Endodermal cell (in vitro differentiated cells): ENCODE measurements at regions not wholly inside any gene's neighbourhood (a gene's known extent, or its start where the extent isn't known, plus 50 kb on each side); places are given as distances from the start of the nearest gene placed in this dataset.

Experiments
- DNase-seq: peaks from one replicate; pipeline ENCODE4 v3.0.0-alpha.2; 2017
- H3K27ac ChIP-seq: 2 replicates; pipeline ENCODE4 v1.5.1; 2013; ENCODE audit warnings: mild to moderate bottlenecking, low read depth, low read length, moderate library complexity
- H3K27me3 ChIP-seq: 2 replicates; pipeline ENCODE4 v1.6.1; 2013; ENCODE audit warnings: mild to moderate bottlenecking, low read length, moderate library complexity; ENCODE audit not compliant: insufficient read depth, control insufficient read depth, poor library complexity, severe bottlenecking
- H3K36me3 ChIP-seq: 2 replicates; pipeline ENCODE4 v1.7.0; 2013; ENCODE audit warnings: mild to moderate bottlenecking, low read length, moderate library complexity; ENCODE audit not compliant: control insufficient read depth, insufficient read depth
- H3K4me1 ChIP-seq: one replicate; pipeline ENCODE4 v1.7.0; 2013; ENCODE audit warnings: low read length; ENCODE audit not compliant: control insufficient read depth, insufficient read depth
- H3K4me3 ChIP-seq: 2 replicates; pipeline ENCODE4 v1.5.1; 2013; ENCODE audit warnings: mild to moderate bottlenecking, low read length, moderate library complexity
- H3K9ac ChIP-seq: 2 replicates; pipeline ENCODE4 v1.6.1; 2013; ENCODE audit warnings: mild to moderate bottlenecking, low read length, moderate library complexity; ENCODE audit not compliant: poor library complexity, severe bottlenecking; ENCODE audit errors: extremely low read depth
- H3K9me3 ChIP-seq: 2 replicates; pipeline ENCODE4 v1.6.1; 2013; ENCODE audit warnings: mild to moderate bottlenecking, low read length, moderate library complexity; ENCODE audit not compliant: control insufficient read depth
- H3K27ac Mint-ChIP-seq: 2 replicates; pipeline ENCODE4 v1.8.0; 2020; ENCODE audit warnings: mixed read lengths
- H3K27me3 Mint-ChIP-seq: 2 replicates; pipeline ENCODE4 v1.8.0; 2021; ENCODE audit warnings: mild to moderate bottlenecking, mixed read lengths; ENCODE audit not compliant: insufficient read depth
- H3K36me3 Mint-ChIP-seq: 2 replicates; pipeline ENCODE4 v1.8.0; 2020; ENCODE audit warnings: low read depth, mixed read lengths
- H3K4me1 Mint-ChIP-seq: 2 replicates; pipeline ENCODE4 v1.8.0; 2020; ENCODE audit warnings: mixed read lengths
- H3K4me3 Mint-ChIP-seq: 2 replicates; pipeline ENCODE4 v1.8.0; 2020; ENCODE audit warnings: mild to moderate bottlenecking, moderate library complexity, mixed read lengths
- H3K9me3 Mint-ChIP-seq: 2 replicates; pipeline ENCODE4 v1.8.0; 2020; ENCODE audit warnings: mild to moderate bottlenecking, mixed read lengths
- WGBS, 2 experiments: methylation state at CpG; one replicate each; pipeline versions ENCODE4 v1.1.5 to v1.1.7; 2013; ENCODE audit warnings: missing lambda C conversion rate in 2 of 2, mixed read lengths in 1 of 2; ENCODE audit not compliant: insufficient coverage in 1 of 2, insufficient read length in 1 of 2; 5-methylcytosine and 5-hydroxymethylcytosine counted together
- TF ChIP-seq, protein P1 (sequence below): fragments of 200-600 bp; sonication (generic); conservative IDR thresholded peaks from 2 replicates; pipeline ENCODE4 v1.5.0; 2021; ENCODE audit warnings: antibody characterized with exemption, mild to moderate bottlenecking

DNA sequence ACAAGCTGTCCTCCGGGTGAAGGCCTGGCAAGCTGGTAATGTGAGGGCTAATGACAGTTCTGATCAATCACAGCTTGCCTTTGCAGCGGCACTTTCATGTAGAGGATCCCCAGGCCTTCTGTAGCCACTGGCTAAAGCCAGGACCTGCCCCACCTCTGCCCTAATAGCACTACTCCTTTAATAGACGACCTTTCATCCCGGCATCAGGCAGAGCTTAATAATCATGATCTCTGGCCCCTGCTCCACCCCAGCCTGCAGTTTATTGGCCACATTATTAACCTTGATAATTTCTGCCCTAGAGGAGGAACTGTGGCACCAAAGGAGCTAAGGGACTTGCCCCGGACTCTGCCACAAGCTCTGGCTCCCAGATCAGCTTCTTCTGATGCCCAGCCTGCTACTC lies 142.3 kb upstream of the TBX3 start:
- Mint-ChIP-seq H3K4me1 (no peaks in the 10 kb centered on the region), H3K4me3 (no peak overlapping the region), H3K36me3 (no peaks in the 10 kb centered on the region), H3K27me3 (peaks cover 4% of the 10 kb centered on the region), H3K27ac (no peak overlapping the region), H3K9me3 (no peaks in the 10 kb centered on the region)
- no peaks in the 10 kb centered on the region for H3K4me1 ChIP-seq
- TF ChIP-seq, protein P1, sequence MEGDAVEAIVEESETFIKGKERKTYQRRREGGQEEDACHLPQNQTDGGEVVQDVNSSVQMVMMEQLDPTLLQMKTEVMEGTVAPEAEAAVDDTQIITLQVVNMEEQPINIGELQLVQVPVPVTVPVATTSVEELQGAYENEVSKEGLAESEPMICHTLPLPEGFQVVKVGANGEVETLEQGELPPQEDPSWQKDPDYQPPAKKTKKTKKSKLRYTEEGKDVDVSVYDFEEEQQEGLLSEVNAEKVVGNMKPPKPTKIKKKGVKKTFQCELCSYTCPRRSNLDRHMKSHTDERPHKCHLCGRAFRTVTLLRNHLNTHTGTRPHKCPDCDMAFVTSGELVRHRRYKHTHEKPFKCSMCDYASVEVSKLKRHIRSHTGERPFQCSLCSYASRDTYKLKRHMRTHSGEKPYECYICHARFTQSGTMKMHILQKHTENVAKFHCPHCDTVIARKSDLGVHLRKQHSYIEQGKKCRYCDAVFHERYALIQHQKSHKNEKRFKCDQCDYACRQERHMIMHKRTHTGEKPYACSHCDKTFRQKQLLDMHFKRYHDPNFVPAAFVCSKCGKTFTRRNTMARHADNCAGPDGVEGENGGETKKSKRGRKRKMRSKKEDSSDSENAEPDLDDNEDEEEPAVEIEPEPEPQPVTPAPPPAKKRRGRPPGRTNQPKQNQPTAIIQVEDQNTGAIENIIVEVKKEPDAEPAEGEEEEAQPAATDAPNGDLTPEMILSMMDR: no peak
- no peak overlapping the region for H3K4me3 ChIP-seq
- H3K36me3 ChIP-seq: no peaks in the 10 kb centered on the region
- no peak overlapping the region for H3K9ac ChIP-seq
- H3K9me3 ChIP-seq: no peaks in the 10 kb centered on the region
- no peaks in the 10 kb centered on the region for H3K27me3 ChIP-seq
- WGBS, 2 experiments: 90 to 100% methylated on average over 3 to 5 of the region's 5 CpGs
- DNase-seq: no peak
- H3K27ac ChIP-seq: no peak overlapping the region

DNA sequence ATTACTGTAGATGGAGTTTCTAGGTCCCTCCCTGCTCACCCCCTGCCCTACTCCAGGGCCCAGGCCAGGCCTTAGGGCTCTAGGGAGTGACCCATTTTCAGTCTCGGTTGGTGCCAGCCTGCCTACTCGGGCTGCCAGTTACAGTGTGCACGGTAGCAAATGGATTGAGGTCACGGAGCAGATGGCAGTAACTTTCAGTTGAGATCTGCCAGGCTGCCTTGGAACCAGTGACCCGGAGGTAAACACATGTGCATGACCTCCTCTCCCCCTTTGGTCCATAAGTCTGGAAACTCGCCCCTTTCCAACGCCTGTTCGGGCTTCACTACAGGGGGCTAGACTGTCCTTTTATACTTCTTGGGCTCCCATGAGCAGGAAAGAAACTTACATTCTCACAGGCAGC lies 139.7 kb upstream of the TBX3 start:
- no peak overlapping the region for H3K9ac ChIP-seq
- no peaks in the 10 kb centered on the region for H3K4me1 ChIP-seq
- no peaks in the 10 kb centered on the region for H3K4me1 Mint-ChIP-seq
- TF ChIP-seq, protein P1: no peak
- no peak overlapping the region for H3K27ac ChIP-seq
- H3K27me3 Mint-ChIP-seq: peaks cover 4% of the 10 kb centered on the region
- no peak overlapping the region for H3K27ac Mint-ChIP-seq
- no peak overlapping the region for H3K4me3 Mint-ChIP-seq
- no peaks in the 10 kb centered on the region for H3K9me3 Mint-ChIP-seq
- no peak overlapping the region for H3K4me3 ChIP-seq
- no peak for DNase-seq
- no peaks in the 10 kb centered on the region for H3K9me3 ChIP-seq
- WGBS, 2 experiments: 93 to 95% methylated on average over 7 to 8 of the region's 8 CpGs
- no peaks in the 10 kb centered on the region for H3K36me3 ChIP-seq
- H3K36me3 Mint-ChIP-seq: no peaks in the 10 kb centered on the region
- H3K27me3 ChIP-seq: no peaks in the 10 kb centered on the region

- no peak overlapping the region for H3K27ac Mint-ChIP-seq
- Histone ChIP-seq H3K9me3 (no peaks in the 10 kb centered on the region), H3K4me1 (no peaks in the 10 kb centered on the region), H3K36me3 (no peaks in the 10 kb centered on the region), H3K27ac (no peak overlapping the region), H3K27me3 (no peaks in the 10 kb centered on the region), H3K9ac (no peak overlapping the region), H3K4me3 (no peak overlapping the region)
- 98% methylated on average over 3 of the region's 3 CpGs; no CpG with 5 or more reads in 1 of the 2 experiments for WGBS, 2 experiments
- H3K4me1 Mint-ChIP-seq: peaks cover 4% of the 10 kb centered on the region
- DNase-seq: no peak
- H3K27me3 Mint-ChIP-seq: peaks cover 4% of the 10 kb centered on the region
- no peaks in the 10 kb centered on the region for H3K9me3 Mint-ChIP-seq
- TF ChIP-seq, protein P1: no peak
- H3K4me3 Mint-ChIP-seq: no peak overlapping the region
- no peaks in the 10 kb centered on the region for H3K36me3 Mint-ChIP-seq
Measured at GRCh38 chr12:114821570-114821969, 137.6 kb upstream of the TBX3 start.
